ENCODE measurements at regions not wholly inside any gene's neighbourhood (a gene's known extent, or its start where the extent isn't known, plus 50 kb on each side); places are given as distances from the start of the nearest gene placed in this dataset.

DNA sequence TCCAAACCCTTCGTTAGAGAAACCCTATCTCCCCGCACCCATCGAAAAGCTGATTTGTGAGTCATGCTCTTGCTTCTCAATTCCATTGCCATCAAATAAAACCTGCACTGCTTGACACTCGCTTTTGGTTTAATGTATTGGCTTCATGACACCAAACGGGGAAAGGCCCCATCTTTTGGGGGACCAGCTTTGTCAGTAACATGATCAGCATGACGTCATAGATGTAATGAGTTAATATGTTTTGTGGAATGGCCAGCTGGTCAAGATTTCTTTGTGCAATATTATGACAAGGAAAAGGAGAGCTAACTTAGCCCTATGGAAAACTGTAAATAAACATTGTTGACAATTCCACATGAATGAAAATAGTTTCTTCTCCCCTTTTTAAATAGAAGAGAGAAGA, 1260.5 kb upstream of the CELF2 start:
- Histone ChIP-seq H3K79me2 (ENCODE audit: insufficient read depth, low read length) (no peaks in the 10 kb centered on the region), H3K36me3 (ENCODE audit: low read length) (no peaks in the 10 kb centered on the region), H3K9me3 (ENCODE audit: insufficient read depth, low read length) (no peaks in the 10 kb centered on the region), H3F3A (ENCODE audit: insufficient read depth) (no peaks in the 10 kb centered on the region), H3K27ac (ENCODE audit: low read depth, low read length) (no peak overlapping the region), H3K4me3 (ENCODE audit: insufficient read depth, low read length, poor library complexity, severe bottlenecking) (no peak overlapping the region), H3K27me3 (ENCODE audit: low read length) (no peaks in the 10 kb centered on the region), H3K9ac (ENCODE audit: low read length) (no peak overlapping the region), H2AFZ (ENCODE audit: low read depth, low read length, severe bottlenecking) (no peak overlapping the region), H4K20me1 (ENCODE audit: low read depth, low read length) (no peaks in the 10 kb centered on the region), H3K9me2 (replicated peaks; ENCODE audit: insufficient read depth, low read length) (no peaks in the 10 kb centered on the region; the same call in 1 of the 2 replicates), H3K4me2 (ENCODE audit: low read depth, low read length, poor library complexity, severe bottlenecking) (no peak overlapping the region)
- TF ChIP-seq, protein P1, sequence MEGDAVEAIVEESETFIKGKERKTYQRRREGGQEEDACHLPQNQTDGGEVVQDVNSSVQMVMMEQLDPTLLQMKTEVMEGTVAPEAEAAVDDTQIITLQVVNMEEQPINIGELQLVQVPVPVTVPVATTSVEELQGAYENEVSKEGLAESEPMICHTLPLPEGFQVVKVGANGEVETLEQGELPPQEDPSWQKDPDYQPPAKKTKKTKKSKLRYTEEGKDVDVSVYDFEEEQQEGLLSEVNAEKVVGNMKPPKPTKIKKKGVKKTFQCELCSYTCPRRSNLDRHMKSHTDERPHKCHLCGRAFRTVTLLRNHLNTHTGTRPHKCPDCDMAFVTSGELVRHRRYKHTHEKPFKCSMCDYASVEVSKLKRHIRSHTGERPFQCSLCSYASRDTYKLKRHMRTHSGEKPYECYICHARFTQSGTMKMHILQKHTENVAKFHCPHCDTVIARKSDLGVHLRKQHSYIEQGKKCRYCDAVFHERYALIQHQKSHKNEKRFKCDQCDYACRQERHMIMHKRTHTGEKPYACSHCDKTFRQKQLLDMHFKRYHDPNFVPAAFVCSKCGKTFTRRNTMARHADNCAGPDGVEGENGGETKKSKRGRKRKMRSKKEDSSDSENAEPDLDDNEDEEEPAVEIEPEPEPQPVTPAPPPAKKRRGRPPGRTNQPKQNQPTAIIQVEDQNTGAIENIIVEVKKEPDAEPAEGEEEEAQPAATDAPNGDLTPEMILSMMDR (IDR thresholded peaks at IDR 0.05; ENCODE audit: insufficient read depth, low read length, poor library complexity, severe bottlenecking), result no peak

DNA sequence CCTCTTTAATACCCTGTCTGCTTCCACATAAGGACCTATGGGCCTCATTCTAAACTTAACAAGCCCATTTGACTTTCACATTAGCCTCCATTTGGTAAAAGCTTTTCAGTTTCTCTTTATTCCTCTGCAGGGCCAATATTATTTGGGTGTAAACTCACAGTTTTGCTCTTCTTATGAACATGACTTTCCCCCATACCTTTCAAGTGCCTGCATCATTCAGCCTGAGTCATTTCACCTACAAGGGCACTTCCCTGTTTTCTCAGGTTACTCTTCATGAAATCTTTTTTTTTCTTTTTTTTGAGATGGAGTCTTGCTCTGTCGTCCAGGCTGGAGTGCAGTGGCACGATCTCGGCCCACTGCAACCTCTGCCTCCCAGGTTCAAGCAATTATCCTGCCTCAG, 1258.1 kb upstream of the CELF2 start:
- no peaks in the 10 kb centered on the region for H3K27me3 ChIP-seq (ENCODE audit: low read length)
- H3K4me3 ChIP-seq (ENCODE audit: insufficient read depth, low read length, poor library complexity, severe bottlenecking), result no peak overlapping the region
- no peak overlapping the region for H2AFZ ChIP-seq (ENCODE audit: low read depth, low read length, severe bottlenecking)
- H3K9me3 ChIP-seq (ENCODE audit: insufficient read depth, low read length), result no peaks in the 10 kb centered on the region
- no peaks in the 10 kb centered on the region; the same call in 1 of the 2 replicates for H3K9me2 ChIP-seq (replicated peaks; ENCODE audit: insufficient read depth, low read length)
- H4K20me1 ChIP-seq (ENCODE audit: low read depth, low read length), result no peaks in the 10 kb centered on the region
- H3K9ac ChIP-seq (ENCODE audit: low read length), result no peak overlapping the region
- TF ChIP-seq, protein P1 (IDR thresholded peaks at IDR 0.05; ENCODE audit: insufficient read depth, low read length, poor library complexity, severe bottlenecking), result no peak
- TF ChIP-seq EZH2phosphoT487 (conservative IDR thresholded peaks at IDR 0.05; ENCODE audit: low read length), result no peak
- no peaks in the 10 kb centered on the region for H3K79me2 ChIP-seq (ENCODE audit: insufficient read depth, low read length)
- H3F3A ChIP-seq (ENCODE audit: insufficient read depth), result no peaks in the 10 kb centered on the region
- no peak overlapping the region for H3K4me2 ChIP-seq (ENCODE audit: low read depth, low read length, poor library complexity, severe bottlenecking)
- no peaks in the 10 kb centered on the region for H3K36me3 ChIP-seq (ENCODE audit: low read length)
- H3K27ac ChIP-seq (ENCODE audit: low read depth, low read length), result no peak overlapping the region

DNA sequence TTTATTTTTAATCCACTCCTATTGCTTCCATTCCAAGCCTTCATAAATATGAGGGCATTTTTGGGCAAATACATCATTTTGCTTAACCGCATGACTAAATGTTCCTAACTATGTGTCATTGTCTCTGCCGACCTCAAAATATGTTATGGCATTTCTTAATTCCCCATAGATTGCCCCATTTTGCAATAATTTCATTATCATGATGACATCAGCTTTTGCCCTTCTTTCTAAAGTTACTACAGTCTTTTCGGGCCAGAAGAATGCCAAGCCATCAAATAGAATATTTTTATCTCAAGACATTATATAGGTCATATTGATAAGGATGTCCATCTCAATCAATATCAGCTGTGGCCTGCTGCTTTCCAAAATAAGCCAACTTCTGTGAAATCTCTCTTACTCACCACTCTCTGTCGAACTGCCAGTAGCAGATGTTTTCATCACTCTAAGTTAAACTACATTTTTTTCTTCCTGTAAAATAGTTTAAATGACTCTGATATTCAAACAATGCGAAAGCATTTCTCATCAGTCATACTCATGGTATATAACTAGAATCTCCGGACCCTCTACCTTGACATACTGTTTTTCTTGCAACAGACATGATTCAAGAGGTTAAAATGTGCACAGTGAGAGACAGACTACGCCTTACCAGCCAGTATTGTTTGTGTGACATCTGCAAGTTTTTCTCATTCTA, 1254.6 kb upstream of the CELF2 start:
- Histone ChIP-seq H3K36me3 (ENCODE audit: low read length) (no peaks in the 10 kb centered on the region), H3K9me2 (replicated peaks; ENCODE audit: insufficient read depth, low read length) (no peaks in the 10 kb centered on the region), H3K4me2 (ENCODE audit: low read depth, low read length, poor library complexity, severe bottlenecking) (no peak overlapping the region), H3K4me3 (ENCODE audit: insufficient read depth, low read length, poor library complexity, severe bottlenecking) (no peak overlapping the region), H3F3A (ENCODE audit: insufficient read depth) (no peaks in the 10 kb centered on the region), H3K27ac (ENCODE audit: low read depth, low read length) (no peak overlapping the region), H4K20me1 (ENCODE audit: low read depth, low read length) (no peaks in the 10 kb centered on the region), H3K79me2 (ENCODE audit: insufficient read depth, low read length) (no peaks in the 10 kb centered on the region), H3K9me3 (ENCODE audit: insufficient read depth, low read length) (no peaks in the 10 kb centered on the region), H2AFZ (ENCODE audit: low read depth, low read length, severe bottlenecking) (no peak overlapping the region), H3K27me3 (ENCODE audit: low read length) (no peaks in the 10 kb centered on the region), H3K9ac (ENCODE audit: low read length) (no peak overlapping the region)
- no peak for TF ChIP-seq EZH2phosphoT487 (conservative IDR thresholded peaks at IDR 0.05; ENCODE audit: low read length)
- TF ChIP-seq, protein P1 (IDR thresholded peaks at IDR 0.05; ENCODE audit: insufficient read depth, low read length, poor library complexity, severe bottlenecking), result no peak
